ENCODE measurements at regions not wholly inside any gene's neighbourhood (a gene's known extent, or its start where the extent isn't known, plus 50 kb on each side); places are given as distances from the start of the nearest gene placed in this dataset.

- no peak for TF ChIP-seq POLR2A (IDR thresholded peaks at IDR 0.05; ENCODE audit: extremely low read depth, insufficient read length)
- no peak for TF ChIP-seq CTCF (IDR thresholded peaks at IDR 0.05; ENCODE audit: low read depth, low read length)
- TF ChIP-seq MAX (IDR thresholded peaks at IDR 0.05; ENCODE audit: low read depth, low read length) = no peak
- TF ChIP-seq MYC (IDR thresholded peaks at IDR 0.05; ENCODE audit: low read depth, low read length) = no peak
Measured at GRCh38 chr12:102757882-102758226, 159.2 kb downstream of the PAH start.

Measured in NB4 (cell line).